ENCODE measurements at regions not wholly inside any gene's neighbourhood (a gene's known extent, or its start where the extent isn't known, plus 50 kb on each side); places are given as distances from the start of the nearest gene placed in this dataset.

GRCh38 chr3:115321400-115321805, 174.3 kb upstream of the ZBTB20 start:
- Histone ChIP-seq H3K4me3 (no peak overlapping the region), H3K9me3 (no peaks in the 10 kb centered on the region), H3K36me3 (replicated peaks in 1 of 2; ENCODE audit: insufficient read depth in 1 of 2, low read depth in 2 of 2) (no peaks in the 10 kb centered on the region), H3K4me1 (no peaks in the 10 kb centered on the region), H3K27me3 (no peaks in the 10 kb centered on the region), H3K27ac (no peak overlapping the region)
- WGBS, 2 donors, result 53 to 71% methylated on average over 3 of the region's 3 CpGs
- TF ChIP-seq POLR2A (IDR thresholded peaks at IDR 0.05) (no peak), CTCF (IDR thresholded peaks at IDR 0.05) (no peak)
- DNase-seq (no peak), ATAC-seq (no peak)
- intact Hi-C loops (cut with DNase I), result no loop called here

DNA sequence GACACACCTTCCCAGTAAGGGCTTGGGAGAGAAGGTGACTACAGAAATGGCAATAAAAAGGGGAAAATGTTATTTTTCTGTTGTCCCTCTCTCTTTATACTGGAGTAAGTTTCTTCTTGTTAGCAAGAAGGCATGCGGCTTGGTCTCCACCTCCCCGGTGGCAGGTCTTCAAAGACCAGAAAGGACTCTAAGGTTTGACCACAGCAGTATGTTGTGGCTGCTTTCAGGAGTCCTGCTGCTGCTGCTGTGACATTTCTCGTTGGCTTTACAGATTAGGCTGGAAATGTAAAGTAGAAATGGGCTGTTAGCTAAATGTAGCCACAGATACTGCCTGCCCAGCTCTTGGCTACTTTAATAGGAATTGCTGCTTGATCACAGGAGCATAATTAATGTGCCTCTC, 175.8 kb upstream of the ZBTB20 start:
- Histone ChIP-seq H3K9me3 (no peaks in the 10 kb centered on the region), H3K27me3 (no peaks in the 10 kb centered on the region), H3K4me3 (no peak overlapping the region), H3K27ac (no peak overlapping the region), H3K36me3 (replicated peaks in 1 of 2; ENCODE audit: insufficient read depth in 1 of 2, low read depth in 2 of 2) (no peaks in the 10 kb centered on the region), H3K4me1 (no peaks in the 10 kb centered on the region)
- ATAC-seq (no peak), DNase-seq (no peak)
- TF ChIP-seq CTCF (IDR thresholded peaks at IDR 0.05) (no peak), POLR2A (IDR thresholded peaks at IDR 0.05) (no peak)
- WGBS, 2 donors, result 55 to 64% methylated on average over 3 of the region's 3 CpGs
- intact Hi-C loops (cut with DNase I), result no loop called here

DNA sequence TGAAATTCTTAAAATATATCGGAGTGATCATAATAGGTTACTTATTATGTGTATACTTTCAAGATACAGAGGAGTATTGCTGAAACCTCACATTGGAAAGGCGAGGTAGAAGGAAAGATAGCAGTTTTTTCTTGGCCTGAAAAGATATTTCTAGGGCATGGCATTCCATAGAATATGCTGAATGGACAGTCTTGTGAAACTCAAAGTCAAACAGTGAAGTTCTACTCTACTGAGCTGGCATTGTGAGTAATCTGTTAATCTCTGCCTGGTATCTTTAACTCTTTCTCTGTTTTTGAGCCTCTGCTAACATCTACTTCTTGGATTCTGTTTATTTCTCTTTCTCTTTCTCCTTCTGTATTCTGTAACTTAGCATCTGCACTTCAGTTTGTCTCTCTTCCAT, 176.3 kb upstream of the ZBTB20 start:
- no peak overlapping the region for H3K27ac ChIP-seq
- DNase-seq (no peak), ATAC-seq (no peak)
- intact Hi-C loops (cut with DNase I), result no loop called here
- H3K36me3 ChIP-seq (replicated peaks in 1 of 2; ENCODE audit: insufficient read depth in 1 of 2, low read depth in 2 of 2), result no peaks in the 10 kb centered on the region
- TF ChIP-seq CTCF (IDR thresholded peaks at IDR 0.05) (no peak), POLR2A (IDR thresholded peaks at IDR 0.05) (no peak)
- no peaks in the 10 kb centered on the region for H3K9me3 ChIP-seq
- WGBS, 2 donors, result 44 to 45% methylated on average over 2 of the region's 2 CpGs
- no peaks in the 10 kb centered on the region for H3K27me3 ChIP-seq
- no peak overlapping the region for H3K4me3 ChIP-seq
- H3K4me1 ChIP-seq, result no peaks in the 10 kb centered on the region

DNA sequence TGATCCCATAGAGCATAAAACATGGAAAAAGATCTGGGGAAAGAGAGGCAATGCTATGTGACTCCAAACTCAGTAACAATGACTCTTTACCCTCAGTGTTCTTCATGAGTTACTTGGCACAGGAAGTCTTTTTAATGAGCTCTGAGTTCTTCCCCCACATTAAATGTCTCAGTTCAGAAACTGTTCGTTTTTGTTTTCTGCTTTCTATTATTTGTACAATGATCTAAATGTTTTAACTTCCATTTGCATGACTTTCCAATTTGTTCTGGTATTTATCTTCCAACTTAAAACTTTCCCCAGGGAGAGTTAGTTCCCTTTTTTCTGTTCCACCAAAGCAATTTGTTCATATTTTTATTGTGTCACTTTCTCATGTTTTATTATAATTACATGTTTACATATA, 177.0 kb upstream of the ZBTB20 start:
- ATAC-seq (no peak), DNase-seq (no peak)
- Histone ChIP-seq H3K27ac (no peak overlapping the region), H3K36me3 (replicated peaks in 1 of 2; ENCODE audit: insufficient read depth in 1 of 2, low read depth in 2 of 2) (no peaks in the 10 kb centered on the region), H3K9me3 (no peaks in the 10 kb centered on the region), H3K4me3 (no peak overlapping the region), H3K27me3 (no peaks in the 10 kb centered on the region), H3K4me1 (no peaks in the 10 kb centered on the region)
- intact Hi-C loops (cut with DNase I), result no loop called here
- WGBS, 2 donors, result 13 to 29% methylated on average over 1 of the region's 1 CpG
- TF ChIP-seq POLR2A (IDR thresholded peaks at IDR 0.05) (no peak), CTCF (IDR thresholded peaks at IDR 0.05) (no peak)

DNA sequence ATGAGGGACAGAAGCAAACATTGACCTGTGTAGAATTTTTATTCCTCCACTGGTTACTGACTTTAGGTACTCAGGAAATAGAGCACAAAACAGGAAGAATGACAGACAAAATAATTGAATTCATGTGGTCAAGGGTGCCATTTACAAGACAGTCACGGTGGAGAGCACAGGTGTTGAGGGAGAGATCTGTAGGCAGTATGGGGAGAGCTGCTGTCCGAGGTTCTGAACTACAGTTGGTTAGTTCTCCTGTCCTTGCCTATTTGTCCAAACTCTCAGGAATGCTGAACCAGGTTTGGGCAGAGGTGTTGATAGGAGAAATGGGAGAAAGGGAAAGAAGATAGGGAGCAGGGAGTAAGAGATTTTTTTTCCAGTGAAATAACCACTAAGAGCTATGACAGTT, 178.5 kb upstream of the ZBTB20 start:
- WGBS, 2 donors, result 5 to 11% methylated on average over 2 of the region's 2 CpGs
- ATAC-seq (no peak), DNase-seq (peak; percentile 8 to 15 (median 12))
- H3K36me3 ChIP-seq (replicated peaks in 1 of 2; ENCODE audit: insufficient read depth in 1 of 2, low read depth in 2 of 2), result no peaks in the 10 kb centered on the region
- H3K4me3 ChIP-seq, result no peak overlapping the region
- intact Hi-C loops (cut with DNase I), result no loop called here
- no peak overlapping the region for H3K27ac ChIP-seq
- H3K27me3 ChIP-seq, result no peaks in the 10 kb centered on the region
- no peaks in the 10 kb centered on the region for H3K4me1 ChIP-seq
- H3K9me3 ChIP-seq, result no peaks in the 10 kb centered on the region
- TF ChIP-seq POLR2A (IDR thresholded peaks at IDR 0.05) (no peak), CTCF (IDR thresholded peaks at IDR 0.05) (no peak)
